K562 (cell line): ENCODE measurements at regions not wholly inside any gene's neighbourhood (a gene's known extent, or its start where the extent isn't known, plus 50 kb on each side); places are given as distances from the start of the nearest gene placed in this dataset.

ENCODE experiments used
- ATAC-seq: fragments of 200-7000 bp; cut with Tn5 transposase; 3 replicates; pipeline ENCODE4 v1.9.1; 2020; ENCODE audit warnings: moderate library complexity
- BruUV-seq: library from RNA; stranded (reverse); fragments of 400-500 nt; replicated peaks from 2 replicates; lab custom pipeline; 2021; lab: Mats Ljungman, UMichigan
- CTCF ChIA-PET: fragments of 300-600 bp; formaldehyde crosslinking; extraction: SDS; loops from one replicate; lab custom pipeline; 2021; ENCODE audit warnings: low intra/inter-chr PET ratio; lab: Yijun Ruan, JAX
- POLR2A ChIA-PET: fragments of 300-600, 350-650 bp; sonication (Branson Sonifier 250); formaldehyde crosslinking; extraction: SDS; loops from one replicate; lab custom pipeline; 2021; ENCODE audit warnings: antibody characterized with exemption, inconsistent platforms; lab: Yijun Ruan, JAX
- DNase-seq, 4 experiments: peaks; one replicate each; pipeline versions ENCODE4 v3.0.0 to v3.0.0-alpha.2; 2011 to 2018; ENCODE audit warnings: low spot score in 3 of 4, mixed read lengths in 3 of 4; ENCODE audit errors: extremely low read depth in 1 of 4
- FAIRE-seq: peaks from 2 replicates; lab custom pipeline; 2011; peaks lifted over from hg19 to GRCh38; lab: Jason Lieb, UNC
- H2AFZ ChIP-seq: 2 replicates; pipeline ENCODE4 v1.6.0; 2011; ENCODE audit warnings: low read depth, low read length, control low read depth, inconsistent platforms
- H3K27ac ChIP-seq: fragments of 200-600 bp; 3 replicates; pipeline ENCODE4 v1.8.0; 2011; ENCODE audit warnings: low read depth, mild to moderate bottlenecking, control low read depth, inconsistent platforms, low read length, moderate library complexity, mixed read lengths; ENCODE audit errors: extremely low read depth
- H3K27me3 ChIP-seq, 2 experiments: fragments of 300-600 bp in 1 of 2; 2 replicates in 1 of 2; 3 replicates in 1 of 2; pipeline versions ENCODE4 v1.6.0 to v1.8.0; 2011; ENCODE audit warnings: inconsistent platforms in 2 of 2, low read length in 2 of 2, mild to moderate bottlenecking in 1 of 2, mixed read lengths in 1 of 2, moderate library complexity in 1 of 2; ENCODE audit not compliant: control insufficient read depth in 2 of 2, insufficient read depth in 2 of 2
- H3K36me3 ChIP-seq: fragments of 300-600 bp; 3 replicates; pipeline ENCODE4 v1.8.0; 2011; ENCODE audit warnings: mild to moderate bottlenecking, low read length, inconsistent platforms; ENCODE audit not compliant: control insufficient read depth, insufficient read depth
- H3K4me1 ChIP-seq, 2 experiments: fragments of 200-600 bp in 1 of 2; replicated peaks in 1 of 2; 2 replicates in 1 of 2; 3 replicates in 1 of 2; pipeline versions ENCODE4 v1.5.1 to v1.8.0; 2011; ENCODE audit warnings: inconsistent platforms in 2 of 2, low read length in 2 of 2, mild to moderate bottlenecking in 1 of 2, mixed read lengths in 1 of 2, moderate library complexity in 1 of 2; ENCODE audit not compliant: control insufficient read depth in 2 of 2, insufficient read depth in 2 of 2
- H3K4me2 ChIP-seq: 2 replicates; pipeline ENCODE4 v1.6.1; 2011; ENCODE audit warnings: low read length, control low read depth, inconsistent platforms, mixed read lengths; ENCODE audit not compliant: insufficient read depth
- H3K4me3 ChIP-seq: fragments of 200-600 bp; sonication (generic), shearing (Covaris generic); 2 replicates; pipeline ENCODE4 v1.5.1; 2016; ENCODE audit warnings: control low read depth, inconsistent platforms
- H3K79me2 ChIP-seq: fragments of 200-600 bp; 3 replicates; pipeline ENCODE4 v1.8.0; 2011; ENCODE audit warnings: low read length, inconsistent platforms; ENCODE audit not compliant: control insufficient read depth, insufficient read depth
- H3K9ac ChIP-seq, 2 experiments: 2 replicates each; pipeline versions ENCODE4 v1.6.0 to v1.6.1; 2011; ENCODE audit warnings: low read depth in 2 of 2, low read length in 2 of 2, control low read depth in 1 of 2, inconsistent platforms in 1 of 2, mild to moderate bottlenecking in 1 of 2, mixed read lengths in 1 of 2; ENCODE audit not compliant: insufficient read depth in 1 of 2
- H3K9me1 ChIP-seq: one replicate; pipeline ENCODE4 v1.6.0; 2011; ENCODE audit warnings: inconsistent platforms, mild to moderate bottlenecking, low read length, moderate library complexity; ENCODE audit not compliant: control insufficient read depth, insufficient read depth
- H3K9me3 ChIP-seq: replicated peaks from 2 replicates; pipeline ENCODE4 v1.5.1; 2011; ENCODE audit warnings: low read depth, low read length, inconsistent platforms; ENCODE audit not compliant: control insufficient read depth, insufficient read depth
- H4K20me1 ChIP-seq: replicated peaks from 2 replicates; pipeline ENCODE4 v1.6.1; 2011; ENCODE audit warnings: low read length, inconsistent platforms, mixed read lengths; ENCODE audit not compliant: control insufficient read depth, insufficient read depth
- ARHGAP35 ChIP-seq: fragments of 450-650 bp; IDR thresholded peaks from 2 replicates; pipeline ENCODE4 v1.6.1; 2018; ENCODE audit not compliant: partially characterized antibody
- ARID1B ChIP-seq: fragments of 450-650 bp; IDR thresholded peaks from 2 replicates; pipeline ENCODE4 v1.6.1; 2016; ENCODE audit warnings: antibody characterized with exemption, mild to moderate bottlenecking, inconsistent platforms
- ARID4B ChIP-seq: sonication (generic); formaldehyde crosslinking; IDR thresholded peaks from 2 replicates; pipeline ENCODE4 v1.8.0; 2022; ENCODE audit warnings: mild to moderate bottlenecking, missing genetic modification reagents
- ATF4 ChIP-seq: fragments of 450-650 bp; formaldehyde crosslinking; IDR thresholded peaks from 2 replicates; pipeline ENCODE4 v1.4.0; 2022; ENCODE audit warnings: mild to moderate bottlenecking, moderate library complexity
- ELF1 ChIP-seq: fragments of 200-800 bp; sonication (Bioruptor generic); IDR thresholded peaks from 2 replicates; pipeline ENCODE4 v1.6.1; 2016; ENCODE audit warnings: missing genetic modification characterization, missing compliant biosample characterization
- ILK ChIP-seq: fragments of 450-650 bp; IDR thresholded peaks from 2 replicates; pipeline ENCODE4 v1.6.1; 2016; ENCODE audit warnings: missing genetic modification characterization, low read depth, mild to moderate bottlenecking, missing compliant biosample characterization, moderate library complexity, borderline replicate concordance
- LARP7 ChIP-seq: fragments of 450-650 bp; IDR thresholded peaks from 2 replicates; pipeline ENCODE4 v1.6.1; 2016
- MEF2D ChIP-seq: conservative IDR thresholded peaks from 2 replicates; pipeline ENCODE4 v1.6.1; 2016; ENCODE audit warnings: low read depth, missing genetic modification characterization, missing compliant biosample characterization
- NR2F6 ChIP-seq: fragments of 450-650 bp; formaldehyde crosslinking; IDR thresholded peaks from 2 replicates; pipeline ENCODE4 v1.4.0; 2020; ENCODE audit warnings: mild to moderate bottlenecking
- ZNF133 ChIP-seq: fragments of 250-450 bp; sonication (Bioruptor Pico); IDR thresholded peaks from 2 replicates; pipeline ENCODE4 v1.4.0; 2020; ENCODE audit warnings: mild to moderate bottlenecking
- ZNF592 ChIP-seq: fragments of 450-650 bp; IDR thresholded peaks from 2 replicates; pipeline ENCODE4 v1.6.1; 2017; ENCODE audit warnings: antibody characterized with exemption, mild to moderate bottlenecking
- WGBS: fragments of 100-300 bp; shearing (Covaris generic); methylation state at CpG from one replicate; pipeline ENCODE4 v1.1.6; 2016; ENCODE audit warnings: low coverage, mixed read lengths; ENCODE audit not compliant: insufficient coverage; ENCODE audit errors: missing lambda C conversion rate; 5-methylcytosine and 5-hydroxymethylcytosine counted together
- in situ Hi-C: fragments of 300-500 bp; cut with MboI; formaldehyde crosslinking; loops from 4 replicates; pipeline ENCODE4 v1.15.0; 2018; ENCODE audit warnings: inconsistent platforms, mixed read lengths
- intact Hi-C: fragments of 100-400 bp; cut with micrococcal nuclease; formaldehyde crosslinking; loops from 2 replicates; pipeline ENCODE4 v1.14.2; 2022

- H3K27me3 ChIP-seq: no peaks in the 10 kb centered on the region
- CTCF ChIA-PET: no interaction called here
- DNase-seq: no peak
- intact Hi-C loops: no loop called here
- TF ChIP-seq MEF2D (tag) (no peak), ZNF592 (no peak), ARID4B (CRISPR knock-in tag) (no peak), ARHGAP35 (no peak), ATF4 (CRISPR knock-in tag) (no peak), ZNF133 (CRISPR knock-in tag) (no peak), LARP7 (no peak), ILK (no peak), ARID1B (no peak), ELF1 (tag) (no peak), NR2F6 (CRISPR knock-in tag) (no peak)
- TF ChIP-seq, all 486 proteins: peak for 0
- WGBS: 44% methylated on average over 6 of the region's 6 CpGs
- no peak for FAIRE-seq
- H3K9me1 ChIP-seq: no peaks in the 10 kb centered on the region
- POLR2A ChIA-PET: interaction anchor here (0.5 to 1.6 kb wide), 4 partner anchors 14 to 104 kb away, joined by 3 to 5 read pairs (median 4); no protein-coding TSS in a partner anchor
- H3K4me3 ChIP-seq: no peak overlapping the region
- H4K20me1 ChIP-seq: no peaks in the 10 kb centered on the region
- H2AFZ ChIP-seq: no peak overlapping the region
- H3K9ac ChIP-seq: no peak overlapping the region
- no peak for ATAC-seq
- BruUV-seq: no TSS peak
- peaks cover 4 to 13% of the 10 kb centered on the region in 2 experiments; a peak in 3 of 5 replicates for H3K4me1 ChIP-seq
- H3K27ac ChIP-seq: no peak overlapping the region
- no peaks in the 10 kb centered on the region for H3K9me3 ChIP-seq
- no peak overlapping the region for H3K4me2 ChIP-seq
- no peaks in the 10 kb centered on the region for H3K36me3 ChIP-seq
- no peaks in the 10 kb centered on the region for H3K79me2 ChIP-seq
- in situ Hi-C loops: no loop called here
Observed at GRCh38 chr1:67584938-67585337, 100.1 kb upstream of the GADD45A start.
